Ovary (tissue), 7 donors: ENCODE measurements at regions not wholly inside any gene's neighbourhood (a gene's known extent, or its start where the extent isn't known, plus 50 kb on each side); places are given as distances from the start of the nearest gene placed in this dataset.

Experiments used
- DNase-seq, 5 donors: peaks; one replicate each; pipeline ENCODE4 v3.0.0-alpha.2; 2019 to 2020
- H3K27ac ChIP-seq, 2 donors: fragments of 200-600 bp; one replicate each; pipeline versions ENCODE4 v1.5.1 to v1.8.0; 2019 to 2022
- H3K27me3 ChIP-seq: fragments of 200-600 bp; one replicate; pipeline ENCODE4 v1.8.0; 2022
- H3K36me3 ChIP-seq: fragments of 200-600 bp; sonication (generic); one replicate; pipeline ENCODE4 v1.5.1; 2019
- H3K4me1 ChIP-seq: one replicate; pipeline ENCODE4 v1.8.1; 2013; ENCODE audit warnings: mild to moderate bottlenecking, moderate library complexity; ENCODE audit not compliant: insufficient read depth
- H3K4me3 ChIP-seq: fragments of 200-600 bp; sonication (generic); one replicate; pipeline ENCODE4 v1.5.1; 2017
- H3K9me3 ChIP-seq, 2 donors: fragments of 200-600 bp in 1 of 2; sonication (generic) in 1 of 2; one replicate each; pipeline versions ENCODE4 v1.5.1 to v1.8.1; 2013 to 2019; ENCODE audit warnings: mild to moderate bottlenecking in 1 of 2, moderate library complexity in 1 of 2
- EP300 ChIP-seq: sonication (generic); formaldehyde crosslinking; IDR thresholded peaks from one replicate; pipeline ENCODE4 v1.6.1; 2017; ENCODE audit warnings: antibody characterized with exemption
- POLR2A ChIP-seq: fragments of 450-650 bp; IDR thresholded peaks from one replicate; pipeline ENCODE4 v1.6.1; 2017; ENCODE audit warnings: antibody characterized with exemption, mild to moderate bottlenecking, moderate library complexity
- WGBS, 3 donors: extraction: QIAGEN DNeasy Blood & Tissue Kit in 1 of 3; methylation state at CpG; one replicate each; pipeline versions ENCODE4 v1.1.5 to v1.1.7; 2013 to 2017; 5-methylcytosine and 5-hydroxymethylcytosine counted together
- intact Hi-C, 4 donors: fragments of 100-400 bp; cut with DNase I; formaldehyde crosslinking; loops; one replicate each; pipeline versions ENCODE4 v1.11.0 to v1.15.1; 2022 to 2023
- TF ChIP-seq, protein P1 (sequence below), 3 donors: fragments of 450-650 bp in 2 of 3; fragments of 200-600 bp in 1 of 3; IDR thresholded peaks; one replicate each; pipeline versions ENCODE4 v1.5.1 to v1.8.0; 2016 to 2022; ENCODE audit warnings: antibody characterized with exemption in 3 of 3, mild to moderate bottlenecking in 1 of 3
- donor health status: DM: no; HTN: no; CAD: no; lungs with moderate emphysema.
- donor health status: DM: no; HTN: no; CAD: no.
- donor health status: Bipolar disorder and iron deficiency.
- donor health status: DM: no; HTN: no; CAD: no.
- donor health status: DM: yes; HTN: yes; CAD: no.

- intact Hi-C loops, result loop anchor here in 1 of 4 donors (10.0 kb wide), 1 partner anchor 182 kb away; no protein-coding TSS in a partner anchor
- no peak for TF ChIP-seq EP300
- TF ChIP-seq, protein P1, sequence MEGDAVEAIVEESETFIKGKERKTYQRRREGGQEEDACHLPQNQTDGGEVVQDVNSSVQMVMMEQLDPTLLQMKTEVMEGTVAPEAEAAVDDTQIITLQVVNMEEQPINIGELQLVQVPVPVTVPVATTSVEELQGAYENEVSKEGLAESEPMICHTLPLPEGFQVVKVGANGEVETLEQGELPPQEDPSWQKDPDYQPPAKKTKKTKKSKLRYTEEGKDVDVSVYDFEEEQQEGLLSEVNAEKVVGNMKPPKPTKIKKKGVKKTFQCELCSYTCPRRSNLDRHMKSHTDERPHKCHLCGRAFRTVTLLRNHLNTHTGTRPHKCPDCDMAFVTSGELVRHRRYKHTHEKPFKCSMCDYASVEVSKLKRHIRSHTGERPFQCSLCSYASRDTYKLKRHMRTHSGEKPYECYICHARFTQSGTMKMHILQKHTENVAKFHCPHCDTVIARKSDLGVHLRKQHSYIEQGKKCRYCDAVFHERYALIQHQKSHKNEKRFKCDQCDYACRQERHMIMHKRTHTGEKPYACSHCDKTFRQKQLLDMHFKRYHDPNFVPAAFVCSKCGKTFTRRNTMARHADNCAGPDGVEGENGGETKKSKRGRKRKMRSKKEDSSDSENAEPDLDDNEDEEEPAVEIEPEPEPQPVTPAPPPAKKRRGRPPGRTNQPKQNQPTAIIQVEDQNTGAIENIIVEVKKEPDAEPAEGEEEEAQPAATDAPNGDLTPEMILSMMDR (IDR thresholded peaks at IDR 0.05), result no peak
- no peak for TF ChIP-seq POLR2A
- H3K36me3 ChIP-seq, result no peaks in the 10 kb centered on the region
- no peak for DNase-seq
- 51 to 62% (median 56%) methylated on average over 5 of the region's 5 CpGs for WGBS, 3 donors
- H3K4me3 ChIP-seq, result no peak overlapping the region
- H3K27me3 ChIP-seq, result no peaks in the 10 kb centered on the region
- no peaks in the 10 kb centered on the region for H3K9me3 ChIP-seq
- H3K27ac ChIP-seq, result no peak overlapping the region
- no peaks in the 10 kb centered on the region for H3K4me1 ChIP-seq
Measured at GRCh38 chr14:87152693-87153092, 840.3 kb downstream of the GALC start.

DNA sequence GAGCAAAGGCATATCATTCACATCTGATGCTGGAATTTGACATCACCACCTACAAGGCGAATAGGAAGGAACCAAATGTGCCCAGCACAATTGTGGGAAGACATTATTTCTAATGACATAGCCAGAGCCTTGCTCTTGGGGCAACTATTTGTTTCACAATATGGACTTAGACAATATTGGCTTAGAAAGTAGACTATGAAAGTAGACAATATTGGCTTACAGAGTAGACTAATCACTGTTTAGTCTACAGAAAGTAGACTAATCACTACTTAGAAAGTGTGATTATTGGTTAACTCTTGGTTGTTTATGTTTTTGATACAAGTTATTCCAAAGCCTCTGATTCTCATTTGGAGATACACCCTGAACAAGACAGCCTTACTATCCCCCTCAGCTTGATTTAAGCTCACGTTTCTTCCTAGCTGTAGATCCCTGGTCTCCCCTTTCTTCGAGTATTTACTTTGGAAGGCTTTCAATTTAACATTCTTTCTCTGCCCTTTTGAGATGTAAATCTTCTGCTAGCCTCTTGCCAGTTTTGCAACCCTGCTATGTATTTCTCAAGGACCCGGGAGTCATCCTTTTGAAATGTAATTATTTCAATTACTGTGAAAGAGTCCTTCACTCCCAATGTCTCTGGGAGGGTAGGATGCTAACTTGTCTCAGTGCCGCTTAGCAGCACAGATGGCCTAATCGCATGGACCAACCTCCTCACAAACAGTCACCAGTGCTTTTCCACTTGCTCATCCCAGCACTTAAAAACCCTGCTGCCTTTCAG is 843.2 kb downstream of the GALC start:
- Histone ChIP-seq H3K27ac (no peak overlapping the region), H3K4me3 (no peak overlapping the region), H3K9me3 (no peaks in the 10 kb centered on the region), H3K27me3 (no peaks in the 10 kb centered on the region), H3K4me1 (no peaks in the 10 kb centered on the region), H3K36me3 (no peaks in the 10 kb centered on the region)
- no peak for DNase-seq
- intact Hi-C loops, result loop anchor here in 1 of 4 donors (10.0 kb wide), 1 partner anchor 185 kb away; no protein-coding TSS in a partner anchor
- 42 to 51% (median 49%) methylated on average over 6 of the region's 6 CpGs for WGBS, 3 donors
- no peak for TF ChIP-seq POLR2A
- TF ChIP-seq, protein P1 (IDR thresholded peaks at IDR 0.05), result no peak
- TF ChIP-seq EP300, result no peak

DNA sequence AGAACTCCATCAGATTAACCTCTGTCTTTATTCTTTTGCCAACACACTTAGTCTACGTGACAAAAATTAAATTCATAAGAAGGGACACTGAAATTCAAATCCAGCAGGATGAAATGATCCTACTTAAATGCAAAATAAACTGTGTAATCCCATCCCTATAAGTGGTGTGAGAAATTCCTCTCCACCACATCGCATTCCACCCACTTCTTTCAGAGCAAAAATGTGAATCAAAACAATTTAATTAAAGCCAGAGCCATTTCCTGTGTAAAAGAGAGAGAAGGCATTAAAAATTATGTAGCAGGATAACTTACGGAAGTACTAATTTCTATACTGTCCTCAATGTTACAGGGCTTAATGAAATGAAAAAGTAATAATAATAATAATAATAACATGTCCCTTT is 844.3 kb downstream of the GALC start:
- TF ChIP-seq EP300 (no peak), POLR2A (no peak)
- TF ChIP-seq, protein P1 (IDR thresholded peaks at IDR 0.05), result no peak
- no peaks in the 10 kb centered on the region for H3K4me1 ChIP-seq
- 48 to 54% (median 52%) methylated on average over 3 of the region's 3 CpGs for WGBS, 3 donors
- H3K27me3 ChIP-seq, result no peaks in the 10 kb centered on the region
- no peak overlapping the region for H3K4me3 ChIP-seq
- no peak for DNase-seq
- H3K36me3 ChIP-seq, result no peaks in the 10 kb centered on the region
- no peaks in the 10 kb centered on the region for H3K9me3 ChIP-seq
- no peak overlapping the region for H3K27ac ChIP-seq
- intact Hi-C loops, result no loop called here

DNA sequence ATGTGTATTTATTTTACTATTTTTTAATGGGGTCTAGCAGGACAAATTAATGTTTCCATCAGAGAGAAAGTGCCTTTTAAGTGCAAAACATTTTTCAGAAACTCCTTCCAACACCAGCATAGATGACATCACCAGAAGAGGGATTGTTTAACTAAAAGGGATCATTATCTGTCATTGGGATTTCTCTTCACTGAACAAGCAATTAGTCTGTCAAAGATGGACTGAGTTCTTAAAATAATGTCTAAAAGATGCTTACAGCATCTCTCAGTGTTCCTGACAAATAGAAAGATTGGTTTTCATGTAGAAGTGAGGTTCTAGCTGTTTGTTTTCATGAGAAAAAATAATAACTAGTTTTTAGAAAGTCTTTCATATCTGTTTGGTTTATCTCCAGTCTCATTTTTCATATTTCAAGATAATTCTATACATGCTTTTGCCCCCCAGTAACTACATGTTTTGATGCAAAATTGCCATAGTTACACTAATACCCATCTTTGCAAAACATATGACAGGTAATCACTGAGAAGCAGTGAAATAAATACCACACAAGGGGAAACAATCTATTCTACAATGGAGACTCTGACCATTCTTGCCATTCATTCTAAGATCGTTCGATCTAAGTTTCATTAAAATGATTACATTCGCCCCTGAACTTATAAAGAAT is 850.3 kb downstream of the GALC start:
- intact Hi-C loops, result no loop called here
- TF ChIP-seq EP300 (no peak), POLR2A (no peak)
- TF ChIP-seq, protein P1 (IDR thresholded peaks at IDR 0.05), result no peak
- WGBS, 3 donors, result 91 to 96% (median 92%) methylated on average over 3 of the region's 3 CpGs
- Histone ChIP-seq H3K27ac (no peak overlapping the region), H3K27me3 (no peaks in the 10 kb centered on the region), H3K9me3 (no peaks in the 10 kb centered on the region), H3K36me3 (no peaks in the 10 kb centered on the region), H3K4me3 (no peak overlapping the region), H3K4me1 (no peaks in the 10 kb centered on the region)
- no peak for DNase-seq
